ENCODE measurements at regions not wholly inside any gene's neighbourhood (a gene's known extent, or its start where the extent isn't known, plus 50 kb on each side); places are given as distances from the start of the nearest gene placed in this dataset.

- TF ChIP-seq CTCF (IDR thresholded peaks at IDR 0.05) (no peak), POLR2A (IDR thresholded peaks at IDR 0.05) (no peak)
These were observed 76.0 kb upstream of the CTSO start for GRCh38 chr4:156029691-156030090.
